Fibroblast of skin of left biceps (primary cell): ENCODE measurements at regions not wholly inside any gene's neighbourhood (a gene's known extent, or its start where the extent isn't known, plus 50 kb on each side); places are given as distances from the start of the nearest gene placed in this dataset.
"Not testable (repeated sequence)": the region's sequence is repeated elsewhere in the genome, so short reads cannot be mapped to it uniquely, and the experiment has no call there.

Experiments used
- DNase-seq, 2 experiments: peaks; one replicate each; pipeline ENCODE4 v3.0.0-alpha.2; 2013; ENCODE audit warnings: low read depth in 2 of 2

DNA sequence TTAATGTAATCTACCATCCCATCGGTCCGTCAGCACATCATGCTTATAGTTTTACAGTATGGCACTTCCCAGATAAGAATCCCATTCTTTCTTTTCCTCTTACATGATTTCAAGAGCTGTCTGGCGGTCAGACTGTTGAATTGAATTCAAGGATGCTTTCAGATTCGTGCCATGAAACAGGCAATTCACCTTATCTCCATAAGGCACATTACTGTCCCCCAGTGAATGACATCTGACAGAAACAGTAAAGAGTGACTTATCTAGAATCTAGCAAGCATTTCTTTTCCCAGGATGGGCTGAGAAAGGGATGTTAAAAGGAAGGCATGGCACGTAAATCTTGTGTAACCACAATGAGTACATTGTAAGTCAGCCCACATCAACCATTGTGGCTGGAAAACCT is 61.1 kb upstream of the SEM1 start:
- no peak for DNase-seq

DNA sequence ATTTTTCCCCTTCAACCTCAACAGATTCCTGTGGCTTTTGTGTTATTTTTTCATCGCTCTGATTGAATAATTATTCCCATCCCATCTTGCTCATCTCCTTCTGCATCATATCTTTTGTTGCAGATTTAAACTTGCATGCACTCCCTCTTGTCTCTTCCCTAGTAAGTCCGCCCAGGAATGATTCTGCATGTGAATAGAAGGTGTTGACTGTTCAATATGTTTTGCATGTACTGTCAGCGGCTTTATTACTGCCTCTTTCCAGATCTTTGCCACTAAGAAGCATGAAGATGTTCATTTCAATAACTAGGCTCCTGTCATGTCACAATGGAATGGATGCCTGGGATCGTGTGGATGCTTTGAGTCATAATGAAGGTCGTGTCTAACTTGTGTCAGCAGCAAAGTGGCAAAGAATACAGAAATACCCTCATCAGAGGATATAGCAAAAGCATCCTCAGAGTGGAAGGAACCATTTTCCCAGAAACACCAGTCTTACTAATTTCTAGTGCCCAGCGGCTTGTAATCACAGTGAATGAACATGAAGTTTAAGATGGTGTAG is 62.6 kb upstream of the SEM1 start:
- DNase-seq: no peak

GRCh38 chr7:96773483-96773882 is 63.8 kb upstream of the SEM1 start:
- no peak for DNase-seq

- DNase-seq: no peak
These were observed 64.7 kb upstream of the SEM1 start for GRCh38 chr7:96774358-96774757.

DNA sequence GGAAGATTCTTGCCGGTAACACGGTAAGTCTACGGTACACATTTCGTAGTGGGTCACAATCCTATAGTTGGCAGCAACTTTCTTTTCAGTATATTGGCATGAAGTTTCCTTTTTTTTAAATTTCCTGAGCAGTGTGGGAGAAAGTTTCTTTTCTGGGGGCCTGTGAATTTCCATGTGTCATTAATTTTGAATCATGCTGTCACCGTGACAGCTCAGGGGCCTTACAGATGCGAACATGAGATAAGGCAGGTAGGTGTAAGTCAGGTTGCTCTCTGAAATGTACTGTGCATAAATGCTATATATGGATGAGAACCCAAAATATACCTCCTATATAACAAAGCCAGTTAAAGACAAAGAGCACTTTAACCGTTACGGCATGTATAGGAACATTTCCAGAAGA is 65.4 kb upstream of the SEM1 start:
- DNase-seq: no peak

DNA sequence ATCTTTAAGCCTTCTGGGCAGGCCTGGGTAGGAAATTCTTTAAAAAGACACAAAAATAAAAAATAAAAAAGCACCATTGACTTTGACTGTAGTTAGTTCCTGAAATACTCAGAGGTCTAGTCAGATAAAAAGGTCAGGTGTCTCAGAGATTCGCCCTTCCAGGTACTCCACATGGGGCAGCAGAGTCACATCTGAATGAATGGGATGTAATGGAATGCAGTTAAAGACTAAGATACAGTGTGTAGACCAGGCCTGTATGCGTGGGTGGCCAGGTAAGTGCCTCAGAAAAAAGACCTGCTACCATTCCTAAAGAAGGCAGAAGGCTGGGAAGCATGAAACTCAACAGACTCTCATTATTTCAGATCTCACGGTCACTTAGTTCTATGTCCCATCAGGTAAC is 68.6 kb upstream of the SEM1 start:
- no peak for DNase-seq

GRCh38 chr7:96781919-96782318 is 72.3 kb upstream of the SEM1 start:
- DNase-seq: no peak

DNA sequence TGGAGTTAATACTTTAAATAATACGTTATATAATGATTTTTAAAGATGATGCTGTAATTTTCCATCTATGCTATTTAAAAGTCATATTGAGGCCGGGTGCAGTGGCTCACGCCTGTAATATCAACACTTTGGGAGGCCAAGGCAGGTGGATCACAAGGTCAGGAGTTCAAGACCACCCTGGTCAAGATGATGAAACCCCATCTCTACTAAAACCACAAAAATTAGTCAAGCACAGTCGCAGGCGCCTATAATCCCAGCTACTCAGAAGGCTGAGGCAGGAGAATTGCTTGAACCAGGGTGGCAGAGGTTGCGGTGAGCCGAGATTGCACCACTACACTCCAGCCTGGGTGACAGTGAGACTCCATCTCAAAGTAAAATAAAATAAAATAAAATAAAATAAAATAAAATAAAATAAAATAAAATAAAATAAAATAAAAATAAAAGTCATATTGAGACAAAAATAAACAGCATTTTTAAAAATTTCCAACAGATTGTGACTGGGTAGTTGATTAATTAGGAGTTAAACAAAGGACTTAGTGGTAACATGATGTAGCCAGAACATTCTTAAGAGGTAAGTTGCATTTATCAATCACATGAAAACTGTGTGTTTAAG is 73.1 kb upstream of the SEM1 start:
- not testable (repeated sequence) for DNase-seq

DNA sequence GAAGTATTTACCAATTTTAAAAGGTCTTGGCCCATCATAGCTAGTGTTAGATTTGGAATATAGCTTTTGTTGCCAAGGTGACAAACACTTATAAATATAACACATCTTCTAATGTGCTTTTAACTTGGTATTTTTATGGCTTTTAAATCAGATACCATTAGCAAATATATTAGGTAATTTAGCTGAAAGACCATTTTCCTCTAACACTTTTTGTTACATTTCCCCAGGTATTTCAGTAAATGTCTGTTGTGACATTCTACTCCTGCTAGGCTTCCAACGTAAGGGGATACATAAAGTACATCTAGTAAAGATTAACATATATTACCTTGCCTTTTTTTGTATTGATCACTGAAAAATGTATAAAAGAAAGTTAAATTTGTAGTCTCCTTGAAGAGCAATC is 75.0 kb upstream of the SEM1 start:
- DNase-seq: no peak

DNA sequence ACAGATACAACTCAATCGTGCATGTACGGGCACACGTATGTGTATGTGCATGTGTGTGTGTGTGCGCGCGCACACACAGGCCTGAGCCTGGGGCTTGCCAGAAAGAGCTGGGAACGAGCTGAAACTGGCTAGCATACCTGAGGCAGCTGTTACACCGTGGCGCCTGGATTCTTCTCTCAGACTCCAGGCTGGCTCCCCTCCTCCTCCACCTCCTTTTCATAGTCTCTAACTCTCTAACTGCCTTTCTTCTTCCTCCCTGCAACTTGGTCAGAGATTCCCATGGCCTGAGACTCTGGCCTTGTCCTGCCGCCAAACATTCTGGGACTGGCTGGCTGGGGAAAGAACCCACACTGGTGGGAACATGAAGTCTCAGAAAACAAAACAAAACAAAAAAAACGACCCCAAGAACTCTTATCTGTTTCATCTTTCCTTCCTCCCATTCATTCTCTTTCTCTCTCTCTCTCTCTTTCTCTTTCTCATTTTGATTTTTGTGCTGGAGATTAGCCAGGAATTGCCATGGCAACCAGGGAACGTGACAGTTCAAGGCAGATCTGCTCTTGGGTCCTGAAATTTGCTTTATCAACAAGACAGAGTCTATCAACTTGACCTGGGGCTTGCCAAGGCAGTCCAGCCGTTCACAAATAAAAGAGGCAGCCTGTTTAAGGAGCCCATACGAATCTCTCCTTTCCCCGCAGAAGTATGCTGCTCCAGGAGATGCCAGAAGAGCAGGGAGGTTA is 76.8 kb upstream of the SEM1 start:
- DNase-seq: no peak

DNA sequence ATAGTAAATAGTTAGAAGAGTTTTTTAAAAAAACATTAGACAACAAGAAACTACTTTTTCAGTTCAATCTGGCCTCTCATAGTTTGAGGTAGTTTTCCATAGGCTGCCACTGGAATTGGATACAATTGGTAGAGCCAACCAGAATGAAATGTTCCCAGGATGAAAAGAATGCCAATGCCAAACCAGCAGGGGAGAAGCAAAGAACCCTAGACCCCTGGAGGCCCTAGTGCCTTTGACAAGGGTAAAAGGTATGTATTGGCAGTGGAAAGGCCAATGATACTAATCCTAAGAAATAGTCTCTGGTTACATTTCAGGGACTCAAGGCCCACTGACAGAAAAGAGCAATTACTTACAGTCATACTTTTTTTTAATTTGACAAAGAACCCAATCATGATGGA is 77.4 kb upstream of the SEM1 start:
- DNase-seq: no peak

DNA sequence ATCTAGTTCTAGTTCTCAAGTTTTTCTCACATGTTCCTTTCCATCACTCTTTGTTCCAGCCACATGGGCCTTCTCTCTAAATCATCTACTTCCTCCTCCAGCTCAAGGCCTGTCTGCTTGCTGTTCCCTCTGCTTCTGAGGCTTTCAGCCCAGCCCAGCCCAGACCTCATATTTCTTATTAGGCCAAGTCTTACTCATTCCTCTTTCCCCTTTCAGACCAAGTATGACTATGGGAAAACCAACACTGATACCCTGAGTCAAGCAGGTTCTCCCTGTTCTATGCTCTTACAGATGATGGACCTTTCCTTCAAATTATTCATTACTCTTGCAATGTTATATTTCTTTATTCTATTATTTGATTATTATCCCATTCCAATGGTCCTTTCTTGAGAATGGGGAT is 80.3 kb upstream of the SEM1 start:
- DNase-seq: no peak

- no peak for DNase-seq
These were observed 82.5 kb upstream of the SEM1 start for GRCh38 chr7:96792115-96792514.

DNA sequence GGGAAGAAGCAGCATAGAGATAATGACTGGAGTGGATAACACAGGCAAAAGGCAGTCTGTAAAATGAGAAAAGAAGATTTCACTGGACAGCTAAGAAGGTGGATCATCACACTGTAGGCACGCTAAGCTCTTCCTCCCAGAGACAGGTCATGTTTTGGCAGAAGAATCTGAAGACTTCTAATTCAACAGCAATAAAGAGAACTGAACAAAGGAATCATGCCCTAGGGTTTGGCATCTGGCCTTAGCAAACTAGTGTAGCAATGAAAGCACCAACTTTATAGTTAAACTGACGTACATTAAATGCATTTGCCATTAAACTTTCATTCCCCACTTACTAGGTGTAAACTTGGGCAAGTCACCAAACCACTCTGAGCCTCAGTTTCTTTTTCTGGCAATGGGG is 84.4 kb upstream of the SEM1 start:
- no peak for DNase-seq

GRCh38 chr7:96800122-96800521 is 90.5 kb upstream of the SEM1 start:
- no peak for DNase-seq

DNA sequence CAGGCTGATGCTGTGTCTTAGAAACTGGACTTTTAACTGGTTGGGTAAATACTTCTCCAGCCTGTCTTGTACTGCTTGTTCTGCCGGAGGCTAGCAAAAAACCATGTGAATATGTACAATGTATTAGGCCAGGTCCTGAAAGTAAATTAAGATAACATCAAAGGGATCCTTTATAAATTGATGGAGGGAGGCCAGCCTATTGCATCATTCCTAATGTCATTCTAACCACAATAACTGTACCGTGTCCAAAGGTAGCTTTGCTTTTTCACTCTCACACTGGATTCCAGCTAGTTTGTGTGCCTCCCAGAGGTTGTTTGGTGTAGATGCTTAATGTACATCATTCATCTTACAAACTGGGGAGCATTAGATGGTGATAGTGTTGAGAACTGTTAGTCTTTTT is 91.2 kb upstream of the SEM1 start:
- DNase-seq: no peak

DNA sequence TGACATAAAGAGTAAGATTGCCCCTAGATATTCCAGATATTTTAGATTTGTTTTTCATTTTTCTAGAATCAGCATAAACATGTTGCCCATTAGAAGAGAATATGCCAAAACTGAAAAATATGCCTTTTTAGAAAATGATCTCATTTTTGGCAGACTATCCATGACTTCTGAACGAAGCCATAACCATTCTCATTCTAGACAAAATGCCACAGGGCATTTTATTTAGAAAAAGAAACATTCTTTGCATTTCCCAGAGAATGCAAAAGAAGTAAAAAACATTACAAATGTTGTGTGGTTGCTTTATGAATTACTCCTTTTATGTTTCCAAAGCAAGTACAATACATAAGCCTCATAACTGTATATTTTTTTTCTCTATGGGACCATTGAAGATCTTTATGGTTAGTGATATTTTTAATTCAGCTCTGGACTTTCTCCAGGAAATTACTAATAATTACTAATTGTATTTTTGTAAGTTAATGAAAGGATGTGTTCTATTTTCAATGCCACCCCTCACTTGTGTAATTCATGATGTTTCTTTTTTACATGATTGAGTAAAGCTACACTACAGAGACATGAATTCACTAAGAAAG is 109.6 kb upstream of the SEM1 start:
- DNase-seq: no peak

- not testable (repeated sequence) for DNase-seq
These were observed 111.5 kb upstream of the SEM1 start for GRCh38 chr7:96821131-96821530.

- no peak for DNase-seq
These were observed 113.2 kb upstream of the SEM1 start for GRCh38 chr7:96822824-96823223.

GRCh38 chr7:96823274-96823673 is 113.6 kb upstream of the SEM1 start:
- peak; percentile 1 to 3 for DNase-seq

DNA sequence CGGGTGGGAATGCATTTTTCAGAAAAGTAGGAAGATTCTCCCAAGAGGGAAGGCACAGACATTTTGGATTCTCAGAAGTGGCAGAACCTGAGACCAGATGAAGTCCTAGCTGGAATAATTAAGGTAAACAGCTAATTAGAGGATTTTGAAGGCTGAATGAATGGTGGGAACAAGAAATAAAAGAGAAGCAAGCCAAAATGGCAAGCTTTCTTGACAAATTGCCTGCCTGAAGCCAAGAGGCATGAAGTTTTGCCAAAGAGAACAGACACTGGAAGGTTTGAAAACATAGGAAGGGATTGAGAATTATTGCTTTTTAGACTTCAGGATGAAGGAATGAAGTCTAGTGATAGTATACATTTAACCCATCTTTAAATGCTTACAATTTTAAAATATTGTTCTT is 115.0 kb upstream of the SEM1 start:
- DNase-seq: no peak

DNA sequence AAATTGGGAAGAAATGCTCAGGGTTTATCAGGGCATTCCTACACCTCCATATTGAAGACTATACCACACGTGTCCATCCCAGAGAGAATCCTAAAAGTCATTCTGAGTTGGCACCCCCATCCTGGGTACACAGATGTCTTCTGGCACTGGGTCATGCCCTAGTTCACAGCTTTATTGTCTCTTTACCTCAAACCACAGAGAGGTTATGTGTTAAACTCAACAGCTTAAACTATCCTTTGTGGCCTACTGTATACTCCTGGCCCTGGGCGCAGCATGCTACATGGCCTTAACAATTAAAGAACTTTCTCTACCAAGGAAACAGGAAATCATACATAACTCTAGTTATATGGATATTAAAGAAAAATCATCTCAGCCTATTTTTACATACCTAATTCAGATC is 115.6 kb upstream of the SEM1 start:
- no peak for DNase-seq

GRCh38 chr7:96826089-96826488 is 116.4 kb upstream of the SEM1 start:
- no peak for DNase-seq
